OCI-LY1 (cell line): ENCODE measurements at regions not wholly inside any gene's neighbourhood (a gene's known extent, or its start where the extent isn't known, plus 50 kb on each side); places are given as distances from the start of the nearest gene placed in this dataset.

Experiments
- EZH2 ChIP-seq: fragments of 200-600 bp; sonication (generic), shearing (Covaris generic); IDR thresholded peaks from 2 replicates; pipeline ENCODE4 v1.8.0; 2017; ENCODE audit warnings: borderline replicate concordance, mixed run types, mild to moderate bottlenecking, antibody characterized with exemption, low read length, moderate library complexity, mixed read lengths
- TF ChIP-seq, protein P1 (sequence below): fragments of 200-600 bp; sonication (generic), shearing (Covaris generic); IDR thresholded peaks from 2 replicates; pipeline ENCODE4 v1.5.1; 2017; ENCODE audit warnings: mild to moderate bottlenecking, antibody characterized with exemption, low read length, moderate library complexity, mixed read lengths

GRCh38 chr5:82360022-82360421 lies 81.9 kb upstream of the RPS23 start:
- TF ChIP-seq, protein P1, sequence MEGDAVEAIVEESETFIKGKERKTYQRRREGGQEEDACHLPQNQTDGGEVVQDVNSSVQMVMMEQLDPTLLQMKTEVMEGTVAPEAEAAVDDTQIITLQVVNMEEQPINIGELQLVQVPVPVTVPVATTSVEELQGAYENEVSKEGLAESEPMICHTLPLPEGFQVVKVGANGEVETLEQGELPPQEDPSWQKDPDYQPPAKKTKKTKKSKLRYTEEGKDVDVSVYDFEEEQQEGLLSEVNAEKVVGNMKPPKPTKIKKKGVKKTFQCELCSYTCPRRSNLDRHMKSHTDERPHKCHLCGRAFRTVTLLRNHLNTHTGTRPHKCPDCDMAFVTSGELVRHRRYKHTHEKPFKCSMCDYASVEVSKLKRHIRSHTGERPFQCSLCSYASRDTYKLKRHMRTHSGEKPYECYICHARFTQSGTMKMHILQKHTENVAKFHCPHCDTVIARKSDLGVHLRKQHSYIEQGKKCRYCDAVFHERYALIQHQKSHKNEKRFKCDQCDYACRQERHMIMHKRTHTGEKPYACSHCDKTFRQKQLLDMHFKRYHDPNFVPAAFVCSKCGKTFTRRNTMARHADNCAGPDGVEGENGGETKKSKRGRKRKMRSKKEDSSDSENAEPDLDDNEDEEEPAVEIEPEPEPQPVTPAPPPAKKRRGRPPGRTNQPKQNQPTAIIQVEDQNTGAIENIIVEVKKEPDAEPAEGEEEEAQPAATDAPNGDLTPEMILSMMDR, result no peak
- TF ChIP-seq EZH2, result no peak
